Kidney epithelial cell (primary cell): ENCODE measurements at regions not wholly inside any gene's neighbourhood (a gene's known extent, or its start where the extent isn't known, plus 50 kb on each side); places are given as distances from the start of the nearest gene placed in this dataset.

Experiments used
- DNase-seq: peaks from one replicate; pipeline ENCODE4 v3.0.0-alpha.2; 2010; ENCODE audit warnings: low read depth
- H3K27me3 ChIP-seq: 2 replicates; pipeline ENCODE4 v1.6.0; 2011; ENCODE audit warnings: low read length; ENCODE audit not compliant: control insufficient read depth, insufficient read depth
- H3K36me3 ChIP-seq: 2 replicates; pipeline ENCODE4 v1.5.1; 2011; ENCODE audit warnings: low read length; ENCODE audit not compliant: control insufficient read depth, insufficient read depth
- H3K4me3 ChIP-seq: 2 replicates; pipeline ENCODE4 v1.5.1; 2011; ENCODE audit warnings: low read depth, mild to moderate bottlenecking, control low read depth, low read length
- CTCF ChIP-seq: IDR thresholded peaks from 2 replicates; pipeline ENCODE4 v1.5.1; 2011; ENCODE audit warnings: mild to moderate bottlenecking, moderate library complexity, low read length, control low read depth, inconsistent platforms; ENCODE audit not compliant: insufficient read depth, poor library complexity, severe bottlenecking

DNA sequence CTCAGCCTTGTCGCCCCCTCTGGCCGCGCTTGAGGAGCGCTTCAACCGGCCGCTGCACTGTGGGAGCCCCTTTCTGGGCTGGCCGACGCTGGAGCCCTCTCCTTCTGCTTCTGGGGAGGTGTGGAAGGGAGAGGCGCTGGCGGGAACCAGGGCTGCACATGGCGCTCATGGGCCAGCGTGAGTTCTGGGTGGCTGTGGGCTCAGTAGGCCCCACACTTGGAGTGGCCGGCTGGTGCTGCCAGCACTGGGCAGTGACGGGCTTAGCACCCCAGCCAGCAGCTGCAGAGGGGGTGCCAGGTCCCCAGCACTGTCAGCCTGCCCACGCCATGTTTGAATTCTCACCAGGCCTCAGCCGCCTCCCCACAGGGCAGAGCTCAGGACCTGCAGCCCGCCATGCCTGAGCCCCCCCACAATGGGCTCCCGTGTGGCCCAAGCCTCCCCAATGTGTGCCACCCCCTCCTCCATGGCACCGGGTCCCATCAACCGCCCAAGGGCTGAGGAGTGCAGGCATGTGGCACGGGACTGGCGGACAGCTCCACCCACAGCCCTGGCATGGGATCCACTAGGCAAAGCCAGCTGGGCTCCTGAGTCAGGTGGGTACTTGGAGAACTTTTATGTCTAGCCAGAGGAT, 615.2 kb downstream of the TRIML1 start:
- Histone ChIP-seq H3K36me3 (no peaks in the 10 kb centered on the region), H3K4me3 (no peak overlapping the region), H3K27me3 (no peaks in the 10 kb centered on the region)
- TF ChIP-seq CTCF, result no peak
- DNase-seq, result no peak

- TF ChIP-seq CTCF, result no peak
- H3K36me3 ChIP-seq, result no peaks in the 10 kb centered on the region
- no peaks in the 10 kb centered on the region for H3K27me3 ChIP-seq
- no peak overlapping the region for H3K4me3 ChIP-seq
- no peak for DNase-seq
Observed at GRCh38 chr4:188767496-188767895, 628.3 kb downstream of the TRIML1 start.

DNA sequence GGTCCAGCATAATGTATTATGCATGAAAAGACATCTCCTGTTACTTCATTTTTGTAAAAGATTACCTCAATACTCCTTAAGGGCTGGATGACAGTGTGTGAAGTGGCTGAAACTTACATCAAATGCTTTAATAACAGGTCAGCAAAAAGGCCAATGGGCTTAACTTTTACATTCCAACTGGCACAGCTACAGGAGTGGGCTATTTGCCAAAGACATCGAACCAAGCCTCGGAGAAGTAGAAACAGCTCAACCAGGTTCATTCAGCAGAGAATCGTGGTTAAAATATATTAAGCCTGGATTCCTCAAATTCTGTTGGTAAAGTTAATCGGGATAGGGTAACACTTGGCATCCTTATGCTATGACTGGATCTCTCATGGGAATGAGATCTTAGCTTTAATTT, 639.7 kb downstream of the TRIML1 start:
- H3K27me3 ChIP-seq, result no peaks in the 10 kb centered on the region
- no peak for TF ChIP-seq CTCF
- peak; percentile 70 for DNase-seq
- no peak overlapping the region for H3K4me3 ChIP-seq
- H3K36me3 ChIP-seq, result no peaks in the 10 kb centered on the region

- DNase-seq, result peak; percentile 14
- Histone ChIP-seq H3K27me3 (no peaks in the 10 kb centered on the region), H3K4me3 (no peak overlapping the region), H3K36me3 (no peaks in the 10 kb centered on the region)
- no peak for TF ChIP-seq CTCF
Observed at GRCh38 chr4:188779581-188779980, 640.3 kb downstream of the TRIML1 start.

GRCh38 chr4:188780028-188780427, 640.8 kb downstream of the TRIML1 start:
- Histone ChIP-seq H3K36me3 (no peaks in the 10 kb centered on the region), H3K27me3 (no peaks in the 10 kb centered on the region), H3K4me3 (no peak overlapping the region)
- no peak for TF ChIP-seq CTCF
- no peak for DNase-seq

DNA sequence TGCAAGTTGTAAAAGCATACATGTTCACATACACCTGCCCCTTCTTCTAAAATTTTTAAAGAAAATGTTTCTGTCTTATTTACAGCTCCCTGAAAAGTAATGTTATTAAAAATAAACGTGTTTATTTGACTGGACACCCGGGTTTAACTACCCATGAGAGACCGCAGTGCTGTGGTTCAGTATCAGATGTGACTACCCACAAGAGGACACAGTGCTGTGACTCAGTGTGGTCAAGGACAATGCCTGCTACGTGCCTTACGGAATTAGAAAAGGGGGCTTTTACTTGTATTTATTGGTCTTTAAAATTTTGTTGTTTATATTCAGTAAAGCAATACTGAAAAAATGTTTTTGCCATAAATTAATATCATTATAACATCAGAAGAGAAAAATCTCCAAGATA, 641.4 kb downstream of the TRIML1 start:
- H3K36me3 ChIP-seq, result no peaks in the 10 kb centered on the region
- no peak for DNase-seq
- H3K27me3 ChIP-seq, result no peaks in the 10 kb centered on the region
- no peak overlapping the region for H3K4me3 ChIP-seq
- TF ChIP-seq CTCF, result no peak
